Activated CD4-positive, alpha-beta T cell treated with anti-CD3 and anti-CD28 coated beads, Interleukin-2, amount 10 ng/mL, durations not matched to agents 24 days and 14 days (primary cell): ENCODE measurements at regions not wholly inside any gene's neighbourhood (a gene's known extent, or its start where the extent isn't known, plus 50 kb on each side); places are given as distances from the start of the nearest gene placed in this dataset.
"Not testable (repeated sequence)": the region's sequence is repeated elsewhere in the genome, so short reads cannot be mapped to it uniquely, and the experiment has no call there.

Source experiments
- DNase-seq: peaks from one replicate; pipeline ENCODE4 v3.0.0; 2022
- H3K27ac Mint-ChIP-seq: one replicate; pipeline ENCODE4 v1.8.0; 2022; ENCODE audit warnings: mild to moderate bottlenecking, mixed read lengths
- H3K27me3 Mint-ChIP-seq: one replicate; pipeline ENCODE4 v1.8.0; 2022; ENCODE audit warnings: mixed read lengths
- H3K36me3 Mint-ChIP-seq: one replicate; pipeline ENCODE4 v1.8.0; 2022; ENCODE audit warnings: low read depth, mild to moderate bottlenecking, mixed read lengths
- H3K4me1 Mint-ChIP-seq: one replicate; pipeline ENCODE4 v1.8.0; 2021; ENCODE audit warnings: mixed read lengths
- H3K4me3 Mint-ChIP-seq: one replicate; pipeline ENCODE4 v1.8.0; 2022; ENCODE audit warnings: mild to moderate bottlenecking, moderate library complexity, mixed read lengths
- H3K9me3 Mint-ChIP-seq: one replicate; pipeline ENCODE4 v1.8.0; 2021; ENCODE audit warnings: mixed read lengths
- intact Hi-C: fragments of 100-400 bp; cut with micrococcal nuclease; formaldehyde crosslinking; loops from one replicate; pipeline ENCODE4 v1.15.1; 2023

GRCh38 chr9:81002242-81002641 lies 687.1 kb downstream of the TLE1 start:
- Mint-ChIP-seq H3K9me3 (peaks cover 6% of the 10 kb centered on the region), H3K27ac (no peak overlapping the region), H3K4me3 (no peak overlapping the region), H3K4me1 (peaks cover 5% of the 10 kb centered on the region), H3K27me3 (peaks cover 2% of the 10 kb centered on the region), H3K36me3 (no peaks in the 10 kb centered on the region)
- intact Hi-C loops, result no loop called here
- peak; percentile 79 for DNase-seq

GRCh38 chr9:80995759-80996158 lies 693.6 kb downstream of the TLE1 start:
- DNase-seq, result no peak
- intact Hi-C loops, result no loop called here
- no peak overlapping the region for H3K4me3 Mint-ChIP-seq
- no peak overlapping the region for H3K27ac Mint-ChIP-seq
- H3K36me3 Mint-ChIP-seq, result no peaks in the 10 kb centered on the region
- no peaks in the 10 kb centered on the region for H3K27me3 Mint-ChIP-seq
- no peaks in the 10 kb centered on the region for H3K9me3 Mint-ChIP-seq
- H3K4me1 Mint-ChIP-seq, result no peaks in the 10 kb centered on the region

- no peaks in the 10 kb centered on the region for H3K4me1 Mint-ChIP-seq
- H3K9me3 Mint-ChIP-seq, result no peaks in the 10 kb centered on the region
- intact Hi-C loops, result no loop called here
- H3K27me3 Mint-ChIP-seq, result no peaks in the 10 kb centered on the region
- no peaks in the 10 kb centered on the region for H3K36me3 Mint-ChIP-seq
- no peak for DNase-seq
- no peak overlapping the region for H3K4me3 Mint-ChIP-seq
- H3K27ac Mint-ChIP-seq, result no peak overlapping the region
Observed at GRCh38 chr9:80994892-80995291, 694.5 kb downstream of the TLE1 start.

GRCh38 chr9:80985595-80985994 lies 703.8 kb downstream of the TLE1 start:
- H3K4me3 Mint-ChIP-seq, DNase-seq, H3K9me3 Mint-ChIP-seq, H3K27me3 Mint-ChIP-seq, H3K36me3 Mint-ChIP-seq, H3K4me1 Mint-ChIP-seq, H3K27ac Mint-ChIP-seq, intact Hi-C loops: not testable (repeated sequence)

- Mint-ChIP-seq H3K36me3 (no peaks in the 10 kb centered on the region), H3K27me3 (no peaks in the 10 kb centered on the region), H3K4me1 (no peaks in the 10 kb centered on the region), H3K4me3 (no peak overlapping the region), H3K9me3 (peaks cover 8% of the 10 kb centered on the region), H3K27ac (no peak overlapping the region)
- intact Hi-C loops, result no loop called here
- no peak for DNase-seq
Observed at GRCh38 chr9:80976403-80976802, 712.9 kb downstream of the TLE1 start.

GRCh38 chr9:80970377-80970776 lies 719.0 kb downstream of the TLE1 start:
- DNase-seq, H3K27ac Mint-ChIP-seq, H3K9me3 Mint-ChIP-seq, H3K27me3 Mint-ChIP-seq, H3K4me1 Mint-ChIP-seq, H3K4me3 Mint-ChIP-seq, intact Hi-C loops, H3K36me3 Mint-ChIP-seq: not testable (repeated sequence)

GRCh38 chr9:80968611-80969010 lies 720.7 kb downstream of the TLE1 start:
- Mint-ChIP-seq H3K4me1 (no peaks in the 10 kb centered on the region), H3K9me3 (no peaks in the 10 kb centered on the region), H3K27ac (no peak overlapping the region), H3K27me3 (no peaks in the 10 kb centered on the region), H3K4me3 (no peak overlapping the region), H3K36me3 (no peaks in the 10 kb centered on the region)
- intact Hi-C loops, result no loop called here
- no peak for DNase-seq

GRCh38 chr9:80964914-80965313 lies 724.4 kb downstream of the TLE1 start:
- peaks cover 4% of the 10 kb centered on the region for H3K9me3 Mint-ChIP-seq
- no peaks in the 10 kb centered on the region for H3K4me1 Mint-ChIP-seq
- no peaks in the 10 kb centered on the region for H3K36me3 Mint-ChIP-seq
- H3K27me3 Mint-ChIP-seq, result no peaks in the 10 kb centered on the region
- intact Hi-C loops, result no loop called here
- DNase-seq, result no peak
- no peak overlapping the region for H3K4me3 Mint-ChIP-seq
- H3K27ac Mint-ChIP-seq, result no peak overlapping the region

GRCh38 chr9:80964374-80964773 lies 725.0 kb downstream of the TLE1 start:
- H3K9me3 Mint-ChIP-seq, result peaks cover 4% of the 10 kb centered on the region
- no peaks in the 10 kb centered on the region for H3K36me3 Mint-ChIP-seq
- no peaks in the 10 kb centered on the region for H3K27me3 Mint-ChIP-seq
- intact Hi-C loops, result no loop called here
- DNase-seq, result no peak
- H3K4me1 Mint-ChIP-seq, result no peaks in the 10 kb centered on the region
- H3K27ac Mint-ChIP-seq, result no peak overlapping the region
- H3K4me3 Mint-ChIP-seq, result no peak overlapping the region

GRCh38 chr9:80957801-80958200 lies 731.5 kb downstream of the TLE1 start:
- no peaks in the 10 kb centered on the region for H3K36me3 Mint-ChIP-seq
- H3K27me3 Mint-ChIP-seq, result no peaks in the 10 kb centered on the region
- DNase-seq, result no peak

GRCh38 chr9:80954521-80954920 lies 734.8 kb downstream of the TLE1 start:
- H3K27ac Mint-ChIP-seq, result no peak overlapping the region
- H3K9me3 Mint-ChIP-seq, result no peaks in the 10 kb centered on the region
- no peak overlapping the region for H3K4me3 Mint-ChIP-seq
- H3K27me3 Mint-ChIP-seq, result no peaks in the 10 kb centered on the region
- intact Hi-C loops, result no loop called here
- no peaks in the 10 kb centered on the region for H3K4me1 Mint-ChIP-seq
- H3K36me3 Mint-ChIP-seq, result no peaks in the 10 kb centered on the region
- no peak for DNase-seq

More at GRCh38 chr9:80957801-80958200, 731.5 kb downstream of the TLE1 start:
- Mint-ChIP-seq H3K27ac (no peak overlapping the region), H3K4me3 (no peak overlapping the region), H3K9me3 (peaks cover 4% of the 10 kb centered on the region), H3K4me1 (no peaks in the 10 kb centered on the region)
- intact Hi-C loops, result no loop called here

GRCh38 chr9:80952363-80952922 lies 736.9 kb downstream of the TLE1 start:
- Mint-ChIP-seq H3K27me3 (no peaks in the 10 kb centered on the region), H3K4me3 (no peak overlapping the region), H3K36me3 (no peaks in the 10 kb centered on the region), H3K9me3 (no peaks in the 10 kb centered on the region), H3K4me1 (no peaks in the 10 kb centered on the region), H3K27ac (no peak overlapping the region)
- DNase-seq, result no peak
- intact Hi-C loops, result no loop called here

- no peak for DNase-seq
- no peaks in the 10 kb centered on the region for H3K9me3 Mint-ChIP-seq
- H3K4me1 Mint-ChIP-seq, result no peaks in the 10 kb centered on the region
- no peak overlapping the region for H3K4me3 Mint-ChIP-seq
- intact Hi-C loops, result no loop called here
- H3K36me3 Mint-ChIP-seq, result no peaks in the 10 kb centered on the region
- H3K27ac Mint-ChIP-seq, result no peak overlapping the region
- no peaks in the 10 kb centered on the region for H3K27me3 Mint-ChIP-seq
Observed at GRCh38 chr9:80951675-80952074, 737.7 kb downstream of the TLE1 start.

GRCh38 chr9:80948876-80949275 lies 740.5 kb downstream of the TLE1 start:
- intact Hi-C loops, result no loop called here
- Mint-ChIP-seq H3K36me3 (no peaks in the 10 kb centered on the region), H3K27ac (no peak overlapping the region), H3K9me3 (no peaks in the 10 kb centered on the region), H3K27me3 (no peaks in the 10 kb centered on the region), H3K4me1 (no peaks in the 10 kb centered on the region), H3K4me3 (no peak overlapping the region)
- DNase-seq, result no peak

- H3K4me1 Mint-ChIP-seq, result no peaks in the 10 kb centered on the region
- intact Hi-C loops, result no loop called here
Observed at GRCh38 chr9:80948066-80948465, 741.3 kb downstream of the TLE1 start.

More at GRCh38 chr9:80948066-80948465, 741.3 kb downstream of the TLE1 start:
- no peak overlapping the region for H3K27ac Mint-ChIP-seq
- no peaks in the 10 kb centered on the region for H3K9me3 Mint-ChIP-seq
- H3K4me3 Mint-ChIP-seq, result no peak overlapping the region
- H3K27me3 Mint-ChIP-seq, result no peaks in the 10 kb centered on the region
- DNase-seq, result no peak
- no peaks in the 10 kb centered on the region for H3K36me3 Mint-ChIP-seq
